Smooth muscle cell (in vitro differentiated cells): ENCODE measurements at regions not wholly inside any gene's neighbourhood (a gene's known extent, or its start where the extent isn't known, plus 50 kb on each side); places are given as distances from the start of the nearest gene placed in this dataset.

ENCODE experiments used
- DNase-seq: peaks from one replicate; lab custom pipeline; 2025; ENCODE audit not compliant: unreplicated experiment; lab: John Stamatoyannopoulos, UW
- H2AFZ ChIP-seq: fragments of 200-600 bp; sonication (generic); 2 replicates; pipeline ENCODE4 v1.6.0; 2016; ENCODE audit warnings: antibody characterized with exemption, low read depth, mild to moderate bottlenecking
- H3F3A ChIP-seq: fragments of 200-600 bp; sonication (generic); 2 replicates; pipeline ENCODE4 v1.6.0; 2017; ENCODE audit warnings: antibody characterized with exemption, low read depth
- H3K27ac ChIP-seq: fragments of 200-600 bp; sonication (generic); 2 replicates; pipeline ENCODE4 v1.5.1; 2016; ENCODE audit warnings: low read depth, mild to moderate bottlenecking
- H3K27me3 ChIP-seq: fragments of 200-600 bp; sonication (generic); 2 replicates; pipeline ENCODE4 v1.6.1; 2016; ENCODE audit warnings: low read depth, mild to moderate bottlenecking
- H3K36me3 ChIP-seq: fragments of 200-600 bp; sonication (generic); 2 replicates; pipeline ENCODE4 v1.5.1; 2016; ENCODE audit warnings: low read depth
- H3K4me1 ChIP-seq: fragments of 200-600 bp; sonication (generic); 2 replicates; pipeline ENCODE4 v1.5.1; 2016; ENCODE audit warnings: low read depth
- H3K4me2 ChIP-seq: fragments of 200-600 bp; sonication (generic); 2 replicates; pipeline ENCODE4 v1.6.0; 2016; ENCODE audit warnings: mild to moderate bottlenecking
- H3K4me3 ChIP-seq: fragments of 200-600 bp; sonication (generic); 2 replicates; pipeline ENCODE4 v1.5.1; 2016; ENCODE audit warnings: mild to moderate bottlenecking
- H3K79me2 ChIP-seq: fragments of 200-600 bp; sonication (generic); 2 replicates; pipeline ENCODE4 v1.6.0; 2016; ENCODE audit warnings: low read depth, mild to moderate bottlenecking
- H3K9ac ChIP-seq: fragments of 200-600 bp; sonication (generic); 2 replicates; pipeline ENCODE4 v1.6.0; 2016; ENCODE audit warnings: low read depth
- H3K9me3 ChIP-seq: fragments of 200-600 bp; sonication (generic); replicated peaks from 2 replicates; pipeline ENCODE4 v1.5.1; 2016; ENCODE audit warnings: low read depth
- H4K20me1 ChIP-seq: fragments of 200-600 bp; sonication (generic); 2 replicates; pipeline ENCODE4 v1.6.0; 2016; ENCODE audit warnings: low read depth
- CTCF ChIP-seq: fragments of 200-600 bp; sonication (generic); IDR thresholded peaks from 2 replicates; pipeline ENCODE4 v1.5.1; 2017; ENCODE audit warnings: borderline replicate concordance, mild to moderate bottlenecking, antibody characterized with exemption; ENCODE audit not compliant: insufficient read depth, poor library complexity, severe bottlenecking
- WGBS: methylation state at CpG from one replicate; pipeline ENCODE4 v1.1.7; 2016; ENCODE audit warnings: low lambda C conversion rate; 5-methylcytosine and 5-hydroxymethylcytosine counted together

DNA sequence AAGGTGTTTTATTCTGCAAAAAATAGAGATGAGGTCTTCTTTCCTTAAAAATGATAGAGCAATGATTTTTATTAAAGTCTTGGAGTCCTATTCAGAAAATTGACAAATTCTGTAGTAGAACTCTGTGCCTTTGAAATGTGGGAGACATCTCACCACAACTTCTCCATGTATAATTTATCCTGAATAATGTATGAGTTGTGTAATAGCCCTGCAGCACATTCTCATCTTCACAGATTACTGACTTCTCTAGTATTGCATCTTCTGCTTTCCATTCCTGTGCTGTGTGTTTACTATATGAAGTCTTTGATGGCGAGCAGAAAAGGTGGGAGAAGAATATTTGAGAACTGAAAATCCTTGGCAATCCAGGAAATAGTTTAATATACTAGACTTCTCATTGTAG lies 255.6 kb downstream of the TTC6 start:
- H3K79me2 ChIP-seq = no peaks in the 10 kb centered on the region

GRCh38 chr14:37855871-37856270 lies 260.4 kb downstream of the TTC6 start:
- no peak overlapping the region for H2AFZ ChIP-seq

More for the DNA sequence above, 255.6 kb downstream of the TTC6 start:
- H3K27me3 ChIP-seq = peaks cover 40% of the 10 kb centered on the region
- DNase-seq = no peak
- no peaks in the 10 kb centered on the region for H3K36me3 ChIP-seq
- 82% methylated on average over 1 of the region's 1 CpG for WGBS
- H3K4me2 ChIP-seq = no peak overlapping the region
- TF ChIP-seq CTCF = no peak
- no peak overlapping the region for H2AFZ ChIP-seq
- H3K4me3 ChIP-seq = no peak overlapping the region
- no peaks in the 10 kb centered on the region for H3F3A ChIP-seq
- H3K27ac ChIP-seq = no peak overlapping the region
- no peaks in the 10 kb centered on the region for H3K4me1 ChIP-seq
- H3K9ac ChIP-seq = no peak overlapping the region
- H3K9me3 ChIP-seq = no peaks in the 10 kb centered on the region
- no peaks in the 10 kb centered on the region for H4K20me1 ChIP-seq

DNA sequence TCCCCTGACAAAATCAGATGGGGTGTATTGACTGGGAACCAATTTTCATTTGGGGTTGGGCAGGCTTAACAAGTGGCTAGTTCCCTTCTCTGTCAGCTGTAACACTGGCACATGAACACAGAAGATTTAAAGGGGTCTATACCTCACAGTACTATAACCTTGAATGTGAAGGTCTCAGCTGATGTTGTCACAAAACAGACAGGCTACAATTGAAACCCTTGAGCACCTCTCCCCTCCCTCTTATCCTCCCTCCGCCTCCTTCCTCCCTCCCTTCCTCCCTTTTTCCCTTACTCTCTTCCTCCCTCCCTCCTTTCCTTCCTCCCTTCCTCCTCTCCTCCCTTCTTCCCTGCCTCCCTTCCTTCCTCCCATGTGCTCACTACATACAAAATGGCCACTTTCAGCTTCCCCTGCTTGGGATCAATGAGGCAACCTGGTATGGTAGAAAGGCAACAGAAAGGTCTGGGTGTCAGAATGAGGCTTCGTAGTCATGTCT lies 262.4 kb downstream of the TTC6 start:
- Histone ChIP-seq H3K9ac (no peak overlapping the region), H3K27me3 (no peaks in the 10 kb centered on the region), H3K4me1 (no peaks in the 10 kb centered on the region), H3K36me3 (no peaks in the 10 kb centered on the region), H3K4me3 (no peak overlapping the region), H3K79me2 (no peaks in the 10 kb centered on the region), H3K27ac (no peak overlapping the region), H2AFZ (no peak overlapping the region), H3K9me3 (no peaks in the 10 kb centered on the region), H3K4me2 (no peak overlapping the region), H3F3A (no peaks in the 10 kb centered on the region), H4K20me1 (no peaks in the 10 kb centered on the region)
- no peak for DNase-seq
- TF ChIP-seq CTCF = no peak
- 70% methylated on average over 2 of the region's 2 CpGs for WGBS

More at GRCh38 chr14:37855871-37856270, 260.4 kb downstream of the TTC6 start:
- H3K27ac ChIP-seq = no peak overlapping the region
- H3K27me3 ChIP-seq = peaks cover 4% of the 10 kb centered on the region
- no peak for DNase-seq
- H3F3A ChIP-seq = no peaks in the 10 kb centered on the region
- H3K4me3 ChIP-seq = no peak overlapping the region
- no peaks in the 10 kb centered on the region for H3K79me2 ChIP-seq
- H3K4me1 ChIP-seq = no peaks in the 10 kb centered on the region
- no peaks in the 10 kb centered on the region for H3K36me3 ChIP-seq
- no peaks in the 10 kb centered on the region for H4K20me1 ChIP-seq
- no peak for TF ChIP-seq CTCF
- H3K9ac ChIP-seq = no peak overlapping the region
- 94% methylated on average over 1 of the region's 1 CpG for WGBS
- no peak overlapping the region for H3K4me2 ChIP-seq
- H3K9me3 ChIP-seq = no peaks in the 10 kb centered on the region

- H3K9ac ChIP-seq = no peak overlapping the region
- no peak overlapping the region for H3K4me3 ChIP-seq
- H3K9me3 ChIP-seq = no peaks in the 10 kb centered on the region
- no peak overlapping the region for H3K4me2 ChIP-seq
- H4K20me1 ChIP-seq = no peaks in the 10 kb centered on the region
- no peaks in the 10 kb centered on the region for H3K4me1 ChIP-seq
- H2AFZ ChIP-seq = no peak overlapping the region
- H3K36me3 ChIP-seq = no peaks in the 10 kb centered on the region
- no peak for TF ChIP-seq CTCF
- DNase-seq = no peak
- H3K79me2 ChIP-seq = no peaks in the 10 kb centered on the region
- 70% methylated on average over 1 of the region's 1 CpG for WGBS
- no peaks in the 10 kb centered on the region for H3F3A ChIP-seq
- H3K27me3 ChIP-seq = no peaks in the 10 kb centered on the region
- H3K27ac ChIP-seq = no peak overlapping the region
These were observed 263.3 kb downstream of the TTC6 start for GRCh38 chr14:37858733-37859132.
